SK-N-SH treated with all-trans-retinoic acid at 6 μM for 48 hours (cell line): ENCODE measurements at regions not wholly inside any gene's neighbourhood (a gene's known extent, or its start where the extent isn't known, plus 50 kb on each side); places are given as distances from the start of the nearest gene placed in this dataset.

Experiments used
- ATAC-seq: fragments of 200-7000 bp; cut with Tn5 transposase; 3 replicates; pipeline ENCODE4 v1.9.1; 2020; ENCODE audit warnings: mild to moderate bottlenecking, moderate library complexity
- ARNTL ChIP-seq: fragments of 450-650 bp; formaldehyde crosslinking; IDR thresholded peaks from 2 replicates; pipeline ENCODE4 v1.5.0; 2020; ENCODE audit warnings: low read depth, mild to moderate bottlenecking, moderate library complexity, borderline replicate concordance
- BACH2 ChIP-seq: fragments of 250-450 bp; sonication (Bioruptor Pico); IDR thresholded peaks from 2 replicates; pipeline ENCODE4 v1.9.0; 2021; ENCODE audit warnings: mild to moderate bottlenecking, borderline replicate concordance
- CREB5 ChIP-seq: fragments of 250-450 bp; sonication (Bioruptor Pico); IDR thresholded peaks from 2 replicates; pipeline ENCODE4 v1.5.1; 2020; ENCODE audit warnings: low read depth, mild to moderate bottlenecking, moderate library complexity
- CSDC2 ChIP-seq: fragments of 250-450 bp; sonication (Bioruptor Pico); IDR thresholded peaks from 2 replicates; pipeline ENCODE4 v1.5.0; 2020; ENCODE audit warnings: mild to moderate bottlenecking, moderate library complexity
- CSRNP3 ChIP-seq: fragments of 250-450 bp; sonication (Bioruptor Pico); IDR thresholded peaks from 2 replicates; pipeline ENCODE4 v1.5.1; 2021; ENCODE audit warnings: mild to moderate bottlenecking, moderate library complexity
- ESRRG ChIP-seq: fragments of 250-450 bp; sonication (Bioruptor Pico); IDR thresholded peaks from 2 replicates; pipeline ENCODE4 v1.6.1; 2021; ENCODE audit warnings: mild to moderate bottlenecking
- GLIS3 ChIP-seq: fragments of 250-450 bp; sonication (Bioruptor Pico); IDR thresholded peaks from 2 replicates; pipeline ENCODE4 v1.5.0; 2020; ENCODE audit warnings: mild to moderate bottlenecking, moderate library complexity
- OSR1 ChIP-seq: fragments of 250-450 bp; sonication (Bioruptor Pico); IDR thresholded peaks from 2 replicates; pipeline ENCODE4 v1.8.0; 2022; ENCODE audit warnings: moderate library complexity, mild to moderate bottlenecking, inconsistent platforms
- POU6F1 ChIP-seq: fragments of 250-450 bp; sonication (Bioruptor Pico); IDR thresholded peaks from 2 replicates; pipeline ENCODE4 v1.8.0; 2021; ENCODE audit warnings: low read depth, mild to moderate bottlenecking, moderate library complexity, borderline replicate concordance
- PPARA ChIP-seq: fragments of 250-450 bp; sonication (Bioruptor Pico); IDR thresholded peaks from 2 replicates; pipeline ENCODE4 v1.5.0; 2020; ENCODE audit warnings: mild to moderate bottlenecking, borderline replicate concordance
- RARB ChIP-seq: fragments of 250-450 bp; sonication (Bioruptor Pico); IDR thresholded peaks from 2 replicates; pipeline ENCODE4 v1.8.0; 2021; ENCODE audit warnings: mild to moderate bottlenecking, moderate library complexity
- SNAI2 ChIP-seq: fragments of 250-450 bp; sonication (Bioruptor Pico); IDR thresholded peaks from 2 replicates; pipeline ENCODE4 v1.5.0; 2020; ENCODE audit warnings: mild to moderate bottlenecking, moderate library complexity
- TCF4 ChIP-seq: fragments of 250-450 bp; sonication (Bioruptor Pico); IDR thresholded peaks from 2 replicates; pipeline ENCODE4 v1.8.0; 2021; ENCODE audit warnings: mild to moderate bottlenecking, moderate library complexity, borderline replicate concordance
- TOX ChIP-seq: fragments of 250-450 bp; sonication (Bioruptor Pico); IDR thresholded peaks from 2 replicates; pipeline ENCODE4 v1.8.0; 2021; ENCODE audit warnings: mild to moderate bottlenecking, moderate library complexity, borderline replicate concordance
- ZC3H10 ChIP-seq: fragments of 250-450 bp; sonication (Bioruptor Pico); IDR thresholded peaks from 2 replicates; pipeline ENCODE4 v1.5.1; 2021; ENCODE audit warnings: mild to moderate bottlenecking, moderate library complexity
- ZFP3 ChIP-seq: fragments of 250-450 bp; sonication (Bioruptor Pico); IDR thresholded peaks from 2 replicates; pipeline ENCODE4 v1.5.0; 2020; ENCODE audit warnings: mild to moderate bottlenecking, moderate library complexity
- ZFP30 ChIP-seq: fragments of 450-650 bp; formaldehyde crosslinking; IDR thresholded peaks from 2 replicates; pipeline ENCODE4 v1.5.0; 2022; ENCODE audit warnings: mild to moderate bottlenecking, moderate library complexity
- ZNF565 ChIP-seq: fragments of 450-650 bp; formaldehyde crosslinking; conservative IDR thresholded peaks from 2 replicates; pipeline ENCODE4 v1.5.0; 2020; ENCODE audit warnings: low read depth, mild to moderate bottlenecking, moderate library complexity
- ZNF70 ChIP-seq: fragments of 450-650 bp; formaldehyde crosslinking; IDR thresholded peaks from 2 replicates; pipeline ENCODE4 v1.5.0; 2020; ENCODE audit warnings: mild to moderate bottlenecking, moderate library complexity
- ZNF8 ChIP-seq: fragments of 450-650 bp; formaldehyde crosslinking; IDR thresholded peaks from 2 replicates; pipeline ENCODE4 v1.5.0; 2020; ENCODE audit warnings: mild to moderate bottlenecking, moderate library complexity
- TF ChIP-seq, protein P1 (sequence below): fragments of 250-450 bp; sonication (Bioruptor Pico); IDR thresholded peaks from 2 replicates; pipeline ENCODE4 v1.8.0; 2020; ENCODE audit warnings: mild to moderate bottlenecking, moderate library complexity, borderline replicate concordance
- TF ChIP-seq, protein P2 (sequence below): fragments of 250-450 bp; sonication (Bioruptor Pico); IDR thresholded peaks from 2 replicates; pipeline ENCODE4 v1.5.0; 2020; ENCODE audit warnings: mild to moderate bottlenecking, moderate library complexity

GRCh38 chr2:22801970-22802369 is 583.0 kb upstream of the KLHL29 start:
- no peak for ATAC-seq
- TF ChIP-seq CSDC2 (CRISPR knock-in tag) (no peak), ZFP3 (no peak), ZFP30 (CRISPR knock-in tag) (no peak), ZC3H10 (no peak), ESRRG (CRISPR knock-in tag) (no peak), ZNF70 (CRISPR knock-in tag) (no peak), ZNF565 (no peak), TOX (no peak), CREB5 (CRISPR knock-in tag) (no peak), OSR1 (CRISPR knock-in tag) (no peak), SNAI2 (no peak), CSRNP3 (CRISPR knock-in tag) (no peak), ARNTL (CRISPR knock-in tag) (no peak), BACH2 (CRISPR knock-in tag) (no peak), GLIS3 (CRISPR knock-in tag) (no peak), POU6F1 (CRISPR knock-in tag) (no peak), TCF4 (no peak), RARB (CRISPR knock-in tag) (no peak)
- TF ChIP-seq, protein P1, sequence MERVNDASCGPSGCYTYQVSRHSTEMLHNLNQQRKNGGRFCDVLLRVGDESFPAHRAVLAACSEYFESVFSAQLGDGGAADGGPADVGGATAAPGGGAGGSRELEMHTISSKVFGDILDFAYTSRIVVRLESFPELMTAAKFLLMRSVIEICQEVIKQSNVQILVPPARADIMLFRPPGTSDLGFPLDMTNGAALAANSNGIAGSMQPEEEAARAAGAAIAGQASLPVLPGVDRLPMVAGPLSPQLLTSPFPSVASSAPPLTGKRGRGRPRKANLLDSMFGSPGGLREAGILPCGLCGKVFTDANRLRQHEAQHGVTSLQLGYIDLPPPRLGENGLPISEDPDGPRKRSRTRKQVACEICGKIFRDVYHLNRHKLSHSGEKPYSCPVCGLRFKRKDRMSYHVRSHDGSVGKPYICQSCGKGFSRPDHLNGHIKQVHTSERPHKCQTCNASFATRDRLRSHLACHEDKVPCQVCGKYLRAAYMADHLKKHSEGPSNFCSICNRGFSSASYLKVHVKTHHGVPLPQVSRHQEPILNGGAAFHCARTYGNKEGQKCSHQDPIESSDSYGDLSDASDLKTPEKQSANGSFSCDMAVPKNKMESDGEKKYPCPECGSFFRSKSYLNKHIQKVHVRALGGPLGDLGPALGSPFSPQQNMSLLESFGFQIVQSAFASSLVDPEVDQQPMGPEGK (CRISPR knock-in tag) = no peak
- TF ChIP-seq, protein P2, sequence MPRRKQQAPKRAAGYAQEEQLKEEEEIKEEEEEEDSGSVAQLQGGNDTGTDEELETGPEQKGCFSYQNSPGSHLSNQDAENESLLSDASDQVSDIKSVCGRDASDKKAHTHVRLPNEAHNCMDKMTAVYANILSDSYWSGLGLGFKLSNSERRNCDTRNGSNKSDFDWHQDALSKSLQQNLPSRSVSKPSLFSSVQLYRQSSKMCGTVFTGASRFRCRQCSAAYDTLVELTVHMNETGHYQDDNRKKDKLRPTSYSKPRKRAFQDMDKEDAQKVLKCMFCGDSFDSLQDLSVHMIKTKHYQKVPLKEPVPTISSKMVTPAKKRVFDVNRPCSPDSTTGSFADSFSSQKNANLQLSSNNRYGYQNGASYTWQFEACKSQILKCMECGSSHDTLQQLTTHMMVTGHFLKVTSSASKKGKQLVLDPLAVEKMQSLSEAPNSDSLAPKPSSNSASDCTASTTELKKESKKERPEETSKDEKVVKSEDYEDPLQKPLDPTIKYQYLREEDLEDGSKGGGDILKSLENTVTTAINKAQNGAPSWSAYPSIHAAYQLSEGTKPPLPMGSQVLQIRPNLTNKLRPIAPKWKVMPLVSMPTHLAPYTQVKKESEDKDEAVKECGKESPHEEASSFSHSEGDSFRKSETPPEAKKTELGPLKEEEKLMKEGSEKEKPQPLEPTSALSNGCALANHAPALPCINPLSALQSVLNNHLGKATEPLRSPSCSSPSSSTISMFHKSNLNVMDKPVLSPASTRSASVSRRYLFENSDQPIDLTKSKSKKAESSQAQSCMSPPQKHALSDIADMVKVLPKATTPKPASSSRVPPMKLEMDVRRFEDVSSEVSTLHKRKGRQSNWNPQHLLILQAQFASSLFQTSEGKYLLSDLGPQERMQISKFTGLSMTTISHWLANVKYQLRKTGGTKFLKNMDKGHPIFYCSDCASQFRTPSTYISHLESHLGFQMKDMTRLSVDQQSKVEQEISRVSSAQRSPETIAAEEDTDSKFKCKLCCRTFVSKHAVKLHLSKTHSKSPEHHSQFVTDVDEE (CRISPR knock-in tag) = no peak

DNA sequence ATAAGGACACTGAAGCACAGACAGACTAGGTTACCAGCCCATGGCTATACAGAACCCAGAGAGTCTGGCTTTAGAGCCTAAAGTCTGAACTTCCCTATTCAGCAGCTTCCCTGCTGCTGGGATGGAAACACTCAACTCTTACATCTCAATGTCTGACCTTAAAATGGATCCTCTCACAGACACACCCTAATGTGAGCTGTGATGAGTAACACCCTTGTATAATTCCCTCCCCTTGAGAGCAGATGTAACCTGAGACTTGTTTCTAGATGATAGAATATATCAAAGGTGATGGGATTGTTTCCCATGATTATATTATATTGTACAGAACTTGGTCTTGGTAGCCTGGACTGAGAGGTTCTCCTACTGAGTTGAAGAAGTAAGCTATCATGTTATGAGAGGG is 577.1 kb upstream of the KLHL29 start:
- no peak for TF ChIP-seq PPARA (CRISPR knock-in tag)
- TF ChIP-seq, protein P2 (CRISPR knock-in tag) = no peak
- TF ChIP-seq ZNF565 = no peak
- TF ChIP-seq POU6F1 (CRISPR knock-in tag) = no peak
- TF ChIP-seq CSRNP3 (CRISPR knock-in tag) = no peak
- TF ChIP-seq SNAI2 = no peak
- no peak for TF ChIP-seq OSR1 (CRISPR knock-in tag)
- TF ChIP-seq ARNTL (CRISPR knock-in tag) = no peak
- no peak for TF ChIP-seq GLIS3 (CRISPR knock-in tag)
- TF ChIP-seq ZNF8 (CRISPR knock-in tag) = no peak
- no peak for TF ChIP-seq TOX
- no peak for TF ChIP-seq RARB (CRISPR knock-in tag)
- no peak for TF ChIP-seq ESRRG (CRISPR knock-in tag)
- no peak for TF ChIP-seq CSDC2 (CRISPR knock-in tag)
- no peak for ATAC-seq
